HUES6 (cell line): ENCODE measurements at regions not wholly inside any gene's neighbourhood (a gene's known extent, or its start where the extent isn't known, plus 50 kb on each side); places are given as distances from the start of the nearest gene placed in this dataset.

Source experiments
- H3K27ac ChIP-seq: 2 replicates; pipeline ENCODE4 v1.7.0; 2013; ENCODE audit warnings: low read depth, mild to moderate bottlenecking, low read length, inconsistent platforms
- H3K27me3 ChIP-seq: 2 replicates; pipeline ENCODE4 v1.6.1; 2013; ENCODE audit warnings: low read length; ENCODE audit not compliant: control insufficient read depth, insufficient read depth
- H3K36me3 ChIP-seq: 2 replicates; pipeline ENCODE4 v1.6.1; 2013; ENCODE audit warnings: low read length; ENCODE audit not compliant: control insufficient read depth, insufficient read depth
- H3K4me1 ChIP-seq: 2 replicates; pipeline ENCODE4 v1.6.1; 2013; ENCODE audit warnings: low read length; ENCODE audit not compliant: control insufficient read depth, insufficient read depth
- H3K4me3 ChIP-seq: 2 replicates; pipeline ENCODE4 v1.5.1; 2013; ENCODE audit warnings: low read depth, low read length
- H3K9ac ChIP-seq: one replicate; pipeline ENCODE4 v1.6.1; 2013; ENCODE audit warnings: mild to moderate bottlenecking, low read length
- H3K9me3 ChIP-seq: 2 replicates; pipeline ENCODE4 v1.6.1; 2013; ENCODE audit warnings: low read depth, low read length; ENCODE audit not compliant: control insufficient read depth, insufficient read depth

- peaks cover 20% of the 10 kb centered on the region for H3K4me1 ChIP-seq
- H3K36me3 ChIP-seq: no peaks in the 10 kb centered on the region
- H3K4me3 ChIP-seq: no peak overlapping the region
- no peak overlapping the region for H3K9ac ChIP-seq
- H3K27me3 ChIP-seq: no peaks in the 10 kb centered on the region
- H3K9me3 ChIP-seq: no peaks in the 10 kb centered on the region
- H3K27ac ChIP-seq: no peak overlapping the region
Observed at GRCh38 chr13:105033999-105034398, 1501.5 kb downstream of the EFNB2 start.

GRCh38 chr13:105031306-105031705 is 1504.2 kb downstream of the EFNB2 start:
- Histone ChIP-seq H3K9me3 (no peaks in the 10 kb centered on the region), H3K9ac (no peak overlapping the region), H3K36me3 (no peaks in the 10 kb centered on the region), H3K27me3 (no peaks in the 10 kb centered on the region), H3K4me3 (no peak overlapping the region), H3K27ac (no peak overlapping the region), H3K4me1 (peaks cover 20% of the 10 kb centered on the region)

- no peaks in the 10 kb centered on the region for H3K36me3 ChIP-seq
- no peak overlapping the region for H3K4me3 ChIP-seq
- no peaks in the 10 kb centered on the region for H3K27me3 ChIP-seq
- H3K27ac ChIP-seq: no peak overlapping the region
- H3K4me1 ChIP-seq: peaks cover 20% of the 10 kb centered on the region
- H3K9ac ChIP-seq: no peak overlapping the region
- H3K9me3 ChIP-seq: no peaks in the 10 kb centered on the region
Observed at GRCh38 chr13:105030851-105031250, 1504.6 kb downstream of the EFNB2 start.

- Histone ChIP-seq H3K36me3 (no peaks in the 10 kb centered on the region), H3K9me3 (no peaks in the 10 kb centered on the region), H3K4me1 (no peaks in the 10 kb centered on the region), H3K27me3 (no peaks in the 10 kb centered on the region), H3K9ac (no peak overlapping the region), H3K4me3 (no peak overlapping the region), H3K27ac (no peak overlapping the region)
Observed at GRCh38 chr13:105019073-105019472, 1516.4 kb downstream of the EFNB2 start.

GRCh38 chr13:105016266-105016665 is 1519.2 kb downstream of the EFNB2 start:
- Histone ChIP-seq H3K4me1 (no peaks in the 10 kb centered on the region), H3K36me3 (no peaks in the 10 kb centered on the region), H3K4me3 (no peak overlapping the region), H3K27ac (no peak overlapping the region), H3K9ac (no peak overlapping the region), H3K9me3 (no peaks in the 10 kb centered on the region), H3K27me3 (no peaks in the 10 kb centered on the region)

GRCh38 chr13:105008604-105009003 is 1526.9 kb downstream of the EFNB2 start:
- no peak overlapping the region for H3K9ac ChIP-seq
- H3K4me3 ChIP-seq: no peak overlapping the region
- H3K27ac ChIP-seq: no peak overlapping the region
- H3K4me1 ChIP-seq: no peaks in the 10 kb centered on the region
- H3K9me3 ChIP-seq: no peaks in the 10 kb centered on the region
- no peaks in the 10 kb centered on the region for H3K27me3 ChIP-seq
- no peaks in the 10 kb centered on the region for H3K36me3 ChIP-seq

- H3K4me1 ChIP-seq: no peaks in the 10 kb centered on the region
- H3K27ac ChIP-seq: no peak overlapping the region
- no peaks in the 10 kb centered on the region for H3K9me3 ChIP-seq
- no peaks in the 10 kb centered on the region for H3K36me3 ChIP-seq
- H3K9ac ChIP-seq: no peak overlapping the region
- no peak overlapping the region for H3K4me3 ChIP-seq
- no peaks in the 10 kb centered on the region for H3K27me3 ChIP-seq
Observed at GRCh38 chr13:105007166-105007808, 1528.2 kb downstream of the EFNB2 start.

GRCh38 chr13:104996022-104996421 is 1539.4 kb downstream of the EFNB2 start:
- Histone ChIP-seq H3K4me3 (no peak overlapping the region), H3K36me3 (no peaks in the 10 kb centered on the region), H3K27ac (no peak overlapping the region), H3K4me1 (no peaks in the 10 kb centered on the region), H3K9me3 (no peaks in the 10 kb centered on the region), H3K27me3 (no peaks in the 10 kb centered on the region), H3K9ac (no peak overlapping the region)

GRCh38 chr13:104993708-104994107 is 1541.8 kb downstream of the EFNB2 start:
- no peaks in the 10 kb centered on the region for H3K27me3 ChIP-seq
- no peaks in the 10 kb centered on the region for H3K36me3 ChIP-seq
- no peaks in the 10 kb centered on the region for H3K9me3 ChIP-seq
- no peaks in the 10 kb centered on the region for H3K4me1 ChIP-seq
- no peak overlapping the region for H3K27ac ChIP-seq
- H3K4me3 ChIP-seq: no peak overlapping the region
- no peak overlapping the region for H3K9ac ChIP-seq

- Histone ChIP-seq H3K36me3 (no peaks in the 10 kb centered on the region), H3K4me1 (no peaks in the 10 kb centered on the region)
Observed at GRCh38 chr13:104987621-104988020, 1547.8 kb downstream of the EFNB2 start.

GRCh38 chr13:104984296-104984818 is 1551.1 kb downstream of the EFNB2 start:
- Histone ChIP-seq H3K4me1 (no peaks in the 10 kb centered on the region), H3K27me3 (no peaks in the 10 kb centered on the region), H3K9ac (no peak overlapping the region), H3K9me3 (no peaks in the 10 kb centered on the region), H3K27ac (no peak overlapping the region), H3K4me3 (no peak overlapping the region), H3K36me3 (no peaks in the 10 kb centered on the region)

More at GRCh38 chr13:104987621-104988020, 1547.8 kb downstream of the EFNB2 start:
- H3K9ac ChIP-seq: no peak overlapping the region
- H3K27ac ChIP-seq: no peak overlapping the region
- H3K9me3 ChIP-seq: no peaks in the 10 kb centered on the region
- H3K4me3 ChIP-seq: no peak overlapping the region
- no peaks in the 10 kb centered on the region for H3K27me3 ChIP-seq
